ENCODE measurements at regions not wholly inside any gene's neighbourhood (a gene's known extent, or its start where the extent isn't known, plus 50 kb on each side); places are given as distances from the start of the nearest gene placed in this dataset.
A peak's percentile ranks its signal among the peaks of the same experiment; 100 is the strongest.

DNA sequence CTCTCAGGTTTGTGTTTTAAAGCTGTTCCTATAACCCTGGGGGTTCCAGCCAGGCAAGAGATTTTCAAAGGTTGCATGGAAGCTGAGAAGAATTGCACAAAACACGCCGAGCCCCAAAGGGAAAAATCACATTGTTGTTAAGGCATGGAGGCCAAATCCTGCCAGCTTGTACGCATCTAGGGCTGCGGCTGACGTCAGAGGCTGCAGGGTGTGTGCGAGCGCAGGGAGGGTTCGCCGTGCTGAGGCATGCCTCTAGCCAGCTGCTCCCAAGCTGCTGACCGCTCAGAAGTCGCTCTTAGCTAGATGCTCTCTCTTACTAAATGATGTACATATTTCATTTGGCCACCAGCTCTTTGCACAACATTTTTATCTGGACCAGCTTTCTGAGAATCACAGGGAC, 191.8 kb downstream of the LPIN1 start:
- Histone ChIP-seq H3K79me2 (ENCODE audit: control insufficient read depth, insufficient read depth, low read length) (no peaks in the 10 kb centered on the region), H3K4me1 (ENCODE audit: control insufficient read depth, extremely low read depth, insufficient read depth, low read length) (peaks cover 17% of the 10 kb centered on the region), H4K20me1 (ENCODE audit: control insufficient read depth, extremely low read depth, insufficient read depth, low read length) (no peaks in the 10 kb centered on the region), H2AFZ (ENCODE audit: control insufficient read depth, low read length) (peak overlapping the region; percentile 75), H3K27me3 (ENCODE audit: control insufficient read depth, extremely low read depth, insufficient read depth, low read length) (no peaks in the 10 kb centered on the region), H3K4me2 (ENCODE audit: control insufficient read depth, extremely low read depth, insufficient read depth, low read depth, low read length) (peak overlapping the region; percentile 85), H3K9me3 (ENCODE audit: control insufficient read depth, low read depth, low read length) (no peaks in the 10 kb centered on the region), H3K4me3 (ENCODE audit: control insufficient read depth in 2 of 3, extremely low read depth in 1 of 3, insufficient read depth in 2 of 3, low read depth in 1 of 3, low read length in 3 of 3) (peak overlapping the region in 2 of 3 experiments; percentile 33 to 48), H3K36me3 (ENCODE audit: control insufficient read depth in 2 of 2, extremely low read depth in 1 of 2, insufficient read depth in 2 of 2, low read length in 2 of 2) (no peaks in the 10 kb centered on the region), H3K9ac (ENCODE audit: control insufficient read depth, extremely low read depth, insufficient read depth, low read length) (peak overlapping the region; percentile 51), H3K27ac (ENCODE audit: control insufficient read depth, insufficient read depth, low read length) (peak overlapping the region; percentile 78), H3K9me1 (ENCODE audit: control insufficient read depth, extremely low read depth, insufficient read depth, low read length) (no peaks in the 10 kb centered on the region)
- DNase-seq (ENCODE audit: low read depth, low spot score) (peak; percentile 41), FAIRE-seq (peak; percentile 97)
- dilution Hi-C loops (cut with MboI; ENCODE audit: extremely low pct_ligation_motif_present, low sequenced_read_pairs) = no loop called here
- no peak for TF ChIP-seq EZH2 (IDR thresholded peaks at IDR 0.05; ENCODE audit: low read length)
- TF ChIP-seq, protein P1, sequence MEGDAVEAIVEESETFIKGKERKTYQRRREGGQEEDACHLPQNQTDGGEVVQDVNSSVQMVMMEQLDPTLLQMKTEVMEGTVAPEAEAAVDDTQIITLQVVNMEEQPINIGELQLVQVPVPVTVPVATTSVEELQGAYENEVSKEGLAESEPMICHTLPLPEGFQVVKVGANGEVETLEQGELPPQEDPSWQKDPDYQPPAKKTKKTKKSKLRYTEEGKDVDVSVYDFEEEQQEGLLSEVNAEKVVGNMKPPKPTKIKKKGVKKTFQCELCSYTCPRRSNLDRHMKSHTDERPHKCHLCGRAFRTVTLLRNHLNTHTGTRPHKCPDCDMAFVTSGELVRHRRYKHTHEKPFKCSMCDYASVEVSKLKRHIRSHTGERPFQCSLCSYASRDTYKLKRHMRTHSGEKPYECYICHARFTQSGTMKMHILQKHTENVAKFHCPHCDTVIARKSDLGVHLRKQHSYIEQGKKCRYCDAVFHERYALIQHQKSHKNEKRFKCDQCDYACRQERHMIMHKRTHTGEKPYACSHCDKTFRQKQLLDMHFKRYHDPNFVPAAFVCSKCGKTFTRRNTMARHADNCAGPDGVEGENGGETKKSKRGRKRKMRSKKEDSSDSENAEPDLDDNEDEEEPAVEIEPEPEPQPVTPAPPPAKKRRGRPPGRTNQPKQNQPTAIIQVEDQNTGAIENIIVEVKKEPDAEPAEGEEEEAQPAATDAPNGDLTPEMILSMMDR (optimal IDR thresholded peaks at IDR 0.05 in 1 of 3, IDR thresholded peaks at IDR 0.05 in 1 of 3, conservative IDR thresholded peaks at IDR 0.05 in 1 of 3; ENCODE audit: extremely low read depth in 1 of 3, insufficient read depth in 2 of 3, low read length in 3 of 3) = no peak

DNA sequence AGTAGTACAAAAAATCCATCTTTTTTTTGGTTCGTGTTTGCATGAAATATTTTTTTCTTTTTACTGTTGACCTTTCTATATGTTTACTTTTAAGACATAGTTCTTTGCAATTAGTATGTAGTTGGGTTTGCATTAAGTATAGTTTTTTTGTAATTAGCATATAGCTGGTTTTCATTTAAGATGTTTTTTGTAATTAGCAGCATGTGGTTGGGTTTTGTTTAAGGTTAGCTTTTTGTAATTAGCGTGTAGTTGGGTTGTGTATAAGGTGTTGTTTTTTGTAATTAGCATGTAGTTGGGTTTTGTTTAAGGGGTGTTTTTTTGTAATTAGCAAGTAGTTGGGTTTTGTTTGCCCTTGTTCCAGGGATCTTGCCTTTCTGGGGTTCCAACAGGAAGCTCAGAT, 193.1 kb downstream of the LPIN1 start:
- Histone ChIP-seq H4K20me1 (ENCODE audit: control insufficient read depth, extremely low read depth, insufficient read depth, low read length) (no peaks in the 10 kb centered on the region), H3K9me3 (ENCODE audit: control insufficient read depth, low read depth, low read length) (no peaks in the 10 kb centered on the region), H3K9me1 (ENCODE audit: control insufficient read depth, extremely low read depth, insufficient read depth, low read length) (no peaks in the 10 kb centered on the region), H3K4me1 (ENCODE audit: control insufficient read depth, extremely low read depth, insufficient read depth, low read length) (peaks cover 17% of the 10 kb centered on the region), H3K27me3 (ENCODE audit: control insufficient read depth, extremely low read depth, insufficient read depth, low read length) (no peaks in the 10 kb centered on the region), H3K79me2 (ENCODE audit: control insufficient read depth, insufficient read depth, low read length) (no peaks in the 10 kb centered on the region), H3K36me3 (ENCODE audit: control insufficient read depth in 2 of 2, extremely low read depth in 1 of 2, insufficient read depth in 2 of 2, low read length in 2 of 2) (no peaks in the 10 kb centered on the region), H2AFZ (ENCODE audit: control insufficient read depth, low read length) (no peak overlapping the region), H3K4me2 (ENCODE audit: control insufficient read depth, extremely low read depth, insufficient read depth, low read depth, low read length) (no peak overlapping the region), H3K9ac (ENCODE audit: control insufficient read depth, extremely low read depth, insufficient read depth, low read length) (no peak overlapping the region), H3K27ac (ENCODE audit: control insufficient read depth, insufficient read depth, low read length) (no peak overlapping the region), H3K4me3 (ENCODE audit: control insufficient read depth in 2 of 3, extremely low read depth in 1 of 3, insufficient read depth in 2 of 3, low read depth in 1 of 3, low read length in 3 of 3) (no peak overlapping the region)
- TF ChIP-seq, protein P1 (optimal IDR thresholded peaks at IDR 0.05 in 1 of 3, IDR thresholded peaks at IDR 0.05 in 1 of 3, conservative IDR thresholded peaks at IDR 0.05 in 1 of 3; ENCODE audit: extremely low read depth in 1 of 3, insufficient read depth in 2 of 3, low read length in 3 of 3) = no peak
- no peak for TF ChIP-seq EZH2 (IDR thresholded peaks at IDR 0.05; ENCODE audit: low read length)
- dilution Hi-C loops (cut with MboI; ENCODE audit: extremely low pct_ligation_motif_present, low sequenced_read_pairs) = no loop called here
- FAIRE-seq (no peak), DNase-seq (ENCODE audit: low read depth, low spot score) (no peak)
